Suppressor macrophage treated with lipopolysaccharide for 4 hours (primary cell): ENCODE measurements at regions not wholly inside any gene's neighbourhood (a gene's known extent, or its start where the extent isn't known, plus 50 kb on each side); places are given as distances from the start of the nearest gene placed in this dataset.

Source experiments
- DNase-seq: peaks from one replicate; pipeline ENCODE4 v3.0.0-alpha.2; 2020

DNA sequence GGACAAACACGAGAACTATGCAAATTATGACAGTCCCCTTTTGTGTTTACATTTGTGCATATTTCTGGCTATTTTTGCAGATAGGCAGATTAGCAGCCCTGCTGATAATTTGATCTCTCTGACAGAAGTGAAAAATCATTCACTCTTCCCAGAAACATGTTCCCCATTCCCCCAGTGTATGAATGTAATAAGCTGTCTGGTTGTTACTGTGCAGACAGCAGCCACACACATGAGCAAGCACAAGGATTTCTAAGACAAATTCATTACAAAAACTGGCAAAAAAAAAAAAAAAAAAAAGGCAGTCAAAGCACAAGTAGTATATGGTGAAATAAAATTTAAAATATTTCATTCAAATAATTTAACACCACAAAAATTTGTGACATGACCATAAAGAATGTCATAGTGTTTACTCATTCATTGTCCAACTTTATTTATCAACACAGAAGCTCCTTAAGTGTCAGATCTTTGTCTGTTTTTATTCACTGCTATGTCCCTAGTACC is 95.5 kb upstream of the VGLL2 start:
- no peak for DNase-seq

DNA sequence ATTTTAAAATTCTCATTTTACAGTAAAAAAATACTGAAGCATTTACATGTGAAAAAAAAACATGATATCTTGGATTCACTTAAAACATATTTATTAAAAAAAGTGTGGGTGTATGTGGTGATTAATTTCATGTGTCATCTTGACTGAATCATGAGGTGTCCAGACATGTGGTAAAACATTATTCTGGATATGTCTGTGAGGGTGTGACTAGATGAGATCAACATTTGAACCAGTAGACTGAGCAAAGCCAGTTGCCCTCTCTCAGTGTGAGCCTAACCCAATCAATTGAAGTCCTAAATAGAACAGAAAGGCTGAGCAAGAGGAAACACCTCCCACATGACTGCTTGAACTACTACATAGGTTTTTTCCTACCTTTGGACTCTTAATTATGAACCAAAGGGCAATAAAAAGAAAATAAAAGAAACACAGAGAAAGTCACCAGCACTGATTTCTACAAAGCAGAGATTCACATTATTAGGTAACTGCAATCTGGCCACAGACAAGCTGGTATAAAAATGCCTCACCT is 90.5 kb upstream of the VGLL2 start:
- no peak for DNase-seq

DNA sequence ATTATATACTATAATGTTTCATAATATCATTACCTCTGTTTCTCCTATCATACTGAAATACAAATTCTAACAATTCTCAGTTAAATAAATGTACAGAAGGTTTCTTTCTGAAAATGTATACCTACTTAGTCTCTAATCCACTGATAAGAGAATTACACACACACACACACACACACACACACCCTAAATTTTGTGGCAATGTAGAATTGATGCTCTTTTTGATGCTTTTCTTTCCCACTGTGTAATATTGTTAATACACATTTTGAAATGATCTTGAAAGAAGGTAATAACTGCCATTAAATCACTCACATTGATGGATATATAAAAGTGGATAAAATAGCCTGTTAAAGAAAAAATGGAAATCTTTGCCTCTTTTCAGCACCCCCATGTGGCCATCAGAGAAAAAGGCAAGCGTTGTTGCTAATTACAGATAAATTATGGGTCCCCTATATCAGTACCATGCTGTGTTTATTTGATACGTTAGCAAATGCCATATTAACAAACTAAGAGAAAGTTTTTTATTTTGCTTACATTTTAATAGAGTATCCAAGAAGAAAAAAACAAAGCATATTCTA is 76.6 kb upstream of the VGLL2 start:
- DNase-seq = peak; percentile 5

DNA sequence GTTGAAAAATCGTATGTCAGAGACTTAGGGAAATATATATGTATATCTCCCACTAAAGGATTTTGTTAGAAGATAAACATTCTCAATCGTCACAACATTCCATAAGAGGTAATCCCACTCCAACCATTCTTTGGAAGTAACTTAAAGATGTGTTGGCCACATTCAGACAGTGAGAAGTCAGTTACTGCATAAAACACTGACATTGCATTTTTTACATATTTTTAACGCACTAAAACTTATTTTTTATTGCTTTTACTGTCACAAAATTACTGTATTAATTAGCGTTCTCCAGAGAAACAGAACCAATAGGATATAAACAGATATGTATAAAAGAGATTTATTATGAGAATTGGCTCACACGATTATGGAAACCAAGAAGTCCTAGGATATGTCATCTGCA is 74.3 kb upstream of the VGLL2 start:
- DNase-seq = no peak

DNA sequence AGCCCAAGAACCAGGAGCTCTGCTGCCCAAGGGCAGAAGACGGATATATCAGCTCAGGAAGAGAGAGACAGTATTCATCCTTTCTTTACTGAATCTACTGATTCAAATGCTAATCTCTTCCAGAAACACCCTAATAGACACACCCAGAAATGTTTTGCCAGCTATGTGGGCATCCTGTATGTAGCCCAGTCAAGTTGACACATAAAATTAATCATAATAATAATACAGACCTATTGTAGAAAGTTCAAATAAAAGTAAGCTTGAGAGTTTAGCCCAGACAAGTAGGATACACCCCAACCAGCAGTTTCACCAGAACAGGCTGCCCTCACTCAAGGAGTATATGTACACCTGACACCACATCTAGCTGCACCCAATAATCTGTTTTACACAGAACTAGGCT is 73.9 kb upstream of the VGLL2 start:
- no peak for DNase-seq

DNA sequence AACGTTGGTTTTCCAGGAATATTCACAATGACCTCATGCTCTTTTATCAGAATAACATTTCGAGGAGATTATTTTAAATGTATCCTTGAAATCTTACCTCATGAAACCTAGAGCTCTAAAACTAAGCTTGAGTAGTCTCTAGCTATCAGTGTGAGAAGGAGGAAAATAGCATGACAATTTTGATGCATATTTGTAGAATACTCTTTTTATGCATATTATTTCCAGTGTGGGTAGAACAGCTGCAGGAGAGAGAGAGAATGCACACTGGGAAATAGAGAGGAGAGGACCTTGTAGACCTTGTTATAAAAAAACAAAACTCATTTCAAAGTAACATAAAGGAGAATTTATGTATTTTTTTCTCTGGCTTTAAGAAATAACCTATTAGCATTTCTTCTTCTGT is 71.1 kb upstream of the VGLL2 start:
- no peak for DNase-seq

DNA sequence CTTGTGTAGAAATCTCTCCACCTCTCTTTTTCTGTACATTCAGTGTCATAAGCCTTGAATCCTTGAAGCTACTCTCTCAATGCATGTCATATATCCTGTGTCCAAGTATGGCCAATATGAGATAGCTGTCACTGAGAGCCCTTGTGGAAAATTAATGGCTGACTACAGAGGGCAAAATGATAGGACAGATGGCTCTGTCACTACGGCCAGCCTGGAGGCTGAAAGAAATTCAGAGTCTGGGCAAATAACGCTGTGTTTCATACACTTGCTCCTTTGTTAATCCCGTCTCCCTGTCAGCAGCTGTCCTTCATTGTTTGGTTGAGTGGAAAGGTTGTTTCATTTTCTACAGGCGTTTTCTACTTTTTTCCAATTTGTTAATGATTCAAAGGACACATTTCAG is 70.4 kb upstream of the VGLL2 start:
- DNase-seq = no peak

DNA sequence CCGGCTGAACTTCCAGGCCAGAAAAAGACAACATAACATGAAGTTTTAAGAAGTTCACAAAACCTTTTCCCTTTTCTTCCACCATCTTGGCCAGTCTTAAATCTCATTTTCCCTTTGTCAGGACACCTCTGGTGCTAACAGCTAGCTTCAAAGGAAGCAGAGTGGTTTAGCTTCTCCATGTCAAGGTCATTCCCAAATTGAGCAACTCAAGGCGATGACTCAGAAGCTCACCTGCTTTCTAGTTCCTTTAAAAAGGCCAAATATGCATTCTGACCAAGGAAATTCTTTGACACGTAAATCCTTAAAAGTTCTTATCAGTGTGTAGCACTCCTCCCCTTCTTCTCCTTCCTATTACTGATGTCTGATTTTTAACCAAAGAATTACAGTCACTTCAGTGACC is 69.6 kb upstream of the VGLL2 start:
- no peak for DNase-seq

DNA sequence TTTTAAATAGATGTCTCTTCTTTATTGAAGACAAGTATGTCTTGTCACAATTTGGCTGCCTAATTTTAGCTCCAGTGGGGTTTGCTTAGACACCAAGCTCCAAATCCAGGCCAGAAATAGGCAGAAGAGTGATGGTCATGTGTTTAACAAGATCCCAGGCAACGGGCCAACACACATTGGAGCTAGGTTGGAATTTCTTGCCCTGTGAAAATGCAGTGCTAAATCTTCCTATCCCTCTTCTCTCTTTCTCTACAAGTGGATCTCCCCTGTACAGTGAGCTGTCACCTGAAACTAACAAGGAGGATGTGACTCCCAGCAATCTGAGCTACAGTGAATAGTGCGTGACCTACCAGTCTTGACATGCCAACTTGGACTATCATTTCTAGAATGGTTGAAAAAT is 65.3 kb upstream of the VGLL2 start:
- DNase-seq = no peak

DNA sequence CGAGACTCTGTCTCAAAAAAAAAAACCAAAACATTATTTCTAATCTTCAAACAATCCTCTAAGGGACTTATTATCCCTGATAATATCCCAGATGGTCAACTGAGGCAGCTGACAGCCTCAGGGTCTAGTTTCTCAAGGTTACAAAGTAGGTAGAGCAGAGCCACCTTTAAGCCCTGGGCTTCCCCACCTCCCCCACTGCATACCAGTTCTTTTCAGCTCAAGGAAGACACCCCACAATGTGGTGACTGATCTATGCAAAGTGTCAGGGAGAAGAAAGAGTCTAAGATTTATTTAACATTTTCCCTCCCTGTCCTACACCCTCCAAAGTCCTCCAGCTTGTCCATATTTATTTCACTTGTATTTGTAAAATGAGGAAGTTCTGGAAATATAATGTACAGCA is 60.5 kb upstream of the VGLL2 start:
- DNase-seq = no peak

DNA sequence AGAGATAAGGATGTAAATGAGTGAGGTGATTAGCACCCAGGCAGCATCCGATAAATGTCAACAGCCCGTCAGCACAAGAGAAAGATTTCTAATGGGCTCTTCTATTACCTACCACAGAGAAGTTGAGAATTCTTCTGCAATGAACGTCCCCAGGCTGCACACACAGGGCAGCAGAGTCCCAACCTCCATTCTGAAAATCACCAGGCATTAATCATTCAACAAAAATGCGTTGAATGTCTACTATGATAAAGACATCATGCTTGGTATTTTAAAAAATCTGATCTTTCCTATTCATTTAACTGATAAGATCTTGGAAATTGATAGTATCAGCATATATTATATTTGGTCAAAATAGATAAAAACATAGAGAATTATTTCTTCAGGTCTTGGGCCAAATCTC is 59.5 kb upstream of the VGLL2 start:
- no peak for DNase-seq

DNA sequence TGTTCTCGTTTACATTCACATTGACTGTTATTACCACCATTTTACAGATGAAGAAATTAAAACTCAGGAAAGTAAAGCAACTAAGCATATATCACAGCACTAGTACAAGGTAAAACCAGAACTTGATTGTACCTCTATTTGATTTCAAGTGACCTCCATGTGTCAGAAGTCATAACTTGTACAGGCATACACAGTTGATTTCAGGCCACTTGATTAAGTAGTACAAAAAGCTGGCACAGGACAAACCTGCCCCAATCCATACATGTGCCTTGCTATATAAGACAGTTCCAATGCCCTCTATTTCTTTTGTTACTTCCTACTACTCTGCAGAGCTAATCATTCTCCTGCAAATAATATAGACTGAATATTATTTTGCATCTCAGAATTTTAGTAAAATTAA is 58.8 kb upstream of the VGLL2 start:
- DNase-seq = no peak

DNA sequence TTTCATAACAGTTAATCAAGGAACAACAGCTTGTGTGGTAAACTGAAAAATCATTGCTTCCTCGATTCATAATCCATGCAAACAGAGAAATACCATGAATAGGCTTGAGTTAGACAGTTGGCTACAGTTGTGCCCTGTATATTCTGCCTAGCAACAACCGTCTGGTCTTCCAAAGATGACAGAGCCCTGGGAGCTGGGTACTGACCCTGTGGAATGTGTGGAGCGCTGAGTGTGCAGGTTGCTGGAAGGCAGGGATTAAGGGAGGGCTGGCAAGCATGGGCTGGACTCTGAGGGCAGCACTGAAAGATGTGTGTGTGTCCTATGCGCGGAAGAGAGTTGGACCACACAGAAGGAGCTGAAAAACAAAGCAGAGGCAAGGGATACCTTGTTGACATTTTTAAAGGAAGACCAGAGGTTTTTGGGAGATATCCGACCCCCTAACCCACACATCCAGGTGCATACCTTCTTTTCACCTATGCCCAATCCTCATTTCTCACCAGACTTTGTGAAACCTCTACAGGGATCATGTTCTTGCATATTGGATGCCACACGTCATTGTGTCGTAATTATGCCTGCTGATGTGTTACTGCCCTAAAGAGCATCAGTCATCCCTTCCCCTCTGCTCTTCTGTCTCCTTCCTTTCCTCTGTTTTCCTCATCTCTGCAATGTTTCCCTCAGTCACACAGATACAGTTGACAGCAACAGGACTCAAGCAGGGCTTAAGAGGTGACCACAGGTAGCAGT is 58.2 kb upstream of the VGLL2 start:
- no peak for DNase-seq

DNA sequence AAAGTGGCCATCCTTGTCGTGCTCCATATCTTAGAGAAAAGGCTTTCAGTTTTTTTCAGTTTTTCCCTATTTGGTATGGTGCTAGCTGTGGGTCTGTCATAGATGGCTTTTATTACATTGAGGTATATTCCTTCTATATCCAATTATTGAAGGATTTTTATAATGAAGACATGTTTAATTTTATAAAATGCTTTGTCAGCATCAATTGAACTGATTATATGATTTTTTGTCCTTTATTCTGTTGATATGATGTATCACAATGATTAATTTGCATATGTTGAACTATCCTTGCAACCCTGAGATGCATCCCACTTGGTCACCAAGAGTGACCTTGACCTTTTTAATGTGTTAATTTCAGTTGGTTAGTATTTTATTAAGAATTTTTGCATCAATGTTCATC is 55.1 kb upstream of the VGLL2 start:
- DNase-seq = no peak

DNA sequence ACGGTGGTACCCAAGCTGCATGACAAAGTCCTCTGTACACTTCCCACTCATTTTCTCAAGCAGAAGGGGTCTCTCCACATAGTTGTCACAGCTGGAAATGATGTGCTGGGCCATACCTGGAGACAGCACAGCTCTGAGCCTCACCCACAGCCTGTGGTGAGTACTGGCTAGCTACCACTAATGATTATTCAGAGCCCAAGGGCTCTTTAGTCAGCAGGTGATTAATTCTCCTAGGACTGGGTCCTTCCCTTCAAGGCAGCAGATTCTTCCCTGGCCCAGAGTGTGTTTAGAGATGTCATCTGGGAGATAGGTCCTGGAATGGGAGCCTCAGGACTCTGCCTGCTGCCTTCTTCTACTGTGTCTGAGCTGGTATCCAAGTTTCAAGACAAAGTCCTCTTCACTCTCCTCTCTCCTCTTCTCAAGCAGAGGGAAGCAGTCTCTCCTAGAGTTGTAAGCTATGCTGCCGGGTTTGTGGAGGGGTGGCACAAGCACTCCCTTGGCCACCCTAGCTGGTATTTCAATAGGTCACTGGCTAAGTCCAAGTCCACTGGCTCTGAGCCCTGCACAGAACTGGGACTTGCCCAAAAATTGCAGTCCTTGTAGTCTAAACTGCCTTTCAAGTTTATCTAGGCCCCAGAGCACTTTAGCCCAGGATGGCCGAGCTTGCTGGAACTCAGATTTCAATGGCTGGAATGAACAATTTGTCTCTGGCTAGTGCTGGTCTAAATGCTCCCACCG is 49.8 kb upstream of the VGLL2 start:
- no peak for DNase-seq
